ENCODE measurements at regions not wholly inside any gene's neighbourhood (a gene's known extent, or its start where the extent isn't known, plus 50 kb on each side); places are given as distances from the start of the nearest gene placed in this dataset.

DNA sequence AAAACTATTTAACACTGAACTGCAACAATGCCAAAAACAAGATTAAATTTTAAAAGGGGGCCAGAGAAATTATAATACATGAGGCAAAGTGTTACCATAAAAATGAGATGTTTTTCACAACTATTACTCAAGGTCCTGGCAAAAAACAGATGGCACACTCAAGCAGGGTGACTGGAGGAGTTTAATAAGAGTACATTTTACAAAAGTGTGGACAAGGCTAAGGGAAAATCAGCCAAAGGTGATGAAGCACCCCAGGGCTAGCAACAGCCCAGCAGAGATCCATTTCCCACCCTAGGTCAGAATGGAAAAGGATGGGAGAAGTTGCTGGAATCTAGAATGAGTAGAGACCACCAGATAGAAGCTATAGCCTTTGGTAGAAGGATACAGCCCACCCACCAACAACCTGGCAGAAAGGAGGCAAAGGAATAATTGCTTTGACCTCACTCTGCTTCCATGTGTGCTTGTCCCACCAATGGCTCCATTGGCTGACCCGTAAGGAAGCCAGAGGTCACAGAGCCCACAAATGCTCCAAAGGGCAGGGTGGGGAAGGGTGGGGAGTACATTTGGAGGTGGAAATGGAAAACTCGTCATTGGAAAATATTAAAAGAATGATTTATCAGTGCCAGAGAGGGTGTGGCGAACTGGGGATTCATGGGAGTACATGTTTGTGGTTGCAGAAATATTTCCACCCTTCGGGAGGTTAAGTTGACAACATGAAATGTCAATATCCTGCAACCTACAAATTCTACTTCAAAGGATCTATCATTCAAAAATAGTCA, 161.0 kb upstream of the UBE2E2 start:
- TF ChIP-seq EP300 (IDR thresholded peaks at IDR 0.05) (no peak), POLR2A (IDR thresholded peaks at IDR 0.05) (no peak), POLR2AphosphoS5 (IDR thresholded peaks at IDR 0.05) (no peak)
- TF ChIP-seq, protein P1, sequence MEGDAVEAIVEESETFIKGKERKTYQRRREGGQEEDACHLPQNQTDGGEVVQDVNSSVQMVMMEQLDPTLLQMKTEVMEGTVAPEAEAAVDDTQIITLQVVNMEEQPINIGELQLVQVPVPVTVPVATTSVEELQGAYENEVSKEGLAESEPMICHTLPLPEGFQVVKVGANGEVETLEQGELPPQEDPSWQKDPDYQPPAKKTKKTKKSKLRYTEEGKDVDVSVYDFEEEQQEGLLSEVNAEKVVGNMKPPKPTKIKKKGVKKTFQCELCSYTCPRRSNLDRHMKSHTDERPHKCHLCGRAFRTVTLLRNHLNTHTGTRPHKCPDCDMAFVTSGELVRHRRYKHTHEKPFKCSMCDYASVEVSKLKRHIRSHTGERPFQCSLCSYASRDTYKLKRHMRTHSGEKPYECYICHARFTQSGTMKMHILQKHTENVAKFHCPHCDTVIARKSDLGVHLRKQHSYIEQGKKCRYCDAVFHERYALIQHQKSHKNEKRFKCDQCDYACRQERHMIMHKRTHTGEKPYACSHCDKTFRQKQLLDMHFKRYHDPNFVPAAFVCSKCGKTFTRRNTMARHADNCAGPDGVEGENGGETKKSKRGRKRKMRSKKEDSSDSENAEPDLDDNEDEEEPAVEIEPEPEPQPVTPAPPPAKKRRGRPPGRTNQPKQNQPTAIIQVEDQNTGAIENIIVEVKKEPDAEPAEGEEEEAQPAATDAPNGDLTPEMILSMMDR (IDR thresholded peaks at IDR 0.05), result no peak
- H3K36me3 ChIP-seq, result no peaks in the 10 kb centered on the region
- intact Hi-C loops (cut with DNase I; ENCODE audit: low total_unique reads), result no loop called here
- H3K9me3 ChIP-seq, result peaks cover 0 to 16% (median 0%) of the 10 kb centered on the region in 4 donors
- no peak for DNase-seq
- H3K4me3 ChIP-seq, result no peak overlapping the region
- no peak overlapping the region for H3K27ac ChIP-seq
- WGBS, 5 donors, result 38 to 57% (median 52%) methylated on average over 4 of the region's 4 CpGs
- H3K4me1 ChIP-seq, result no peaks in the 10 kb centered on the region
- H3K27me3 ChIP-seq, result no peaks in the 10 kb centered on the region

DNA sequence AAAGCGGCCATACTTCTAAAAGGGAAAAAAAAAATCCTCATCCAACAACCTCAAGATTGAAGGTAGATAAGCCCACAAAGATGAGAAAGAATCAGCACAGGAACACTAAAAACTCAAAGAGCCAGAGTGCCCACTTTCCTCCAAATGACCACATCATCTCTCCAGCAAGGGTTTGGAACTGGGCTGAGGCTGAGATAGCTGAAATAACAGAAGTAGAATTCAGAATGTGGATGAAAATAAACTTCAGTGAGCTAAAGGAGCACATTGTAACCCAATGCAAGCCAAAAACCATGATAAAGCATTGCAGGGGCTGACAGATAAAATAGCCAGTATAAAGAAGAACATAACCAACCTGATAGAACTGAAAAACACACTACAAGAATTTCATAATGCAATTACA, 158.7 kb upstream of the UBE2E2 start:
- Histone ChIP-seq H3K4me3 (no peak overlapping the region), H3K27me3 (no peaks in the 10 kb centered on the region), H3K9me3 (peaks cover 0 to 19% (median 6%) of the 10 kb centered on the region in 4 donors), H3K4me1 (no peaks in the 10 kb centered on the region), H3K27ac (no peak overlapping the region), H3K36me3 (no peaks in the 10 kb centered on the region)
- 92 to 100% (median 95%) methylated on average over 1 of the region's 1 CpG for WGBS, 5 donors
- intact Hi-C loops (cut with DNase I; ENCODE audit: low total_unique reads), result no loop called here
- no peak for DNase-seq
- TF ChIP-seq EP300 (IDR thresholded peaks at IDR 0.05), result no peak
- TF ChIP-seq POLR2A (IDR thresholded peaks at IDR 0.05), result no peak

- WGBS, 5 donors, result 86 to 90% (median 89%) methylated on average over 4 of the region's 4 CpGs
- H3K4me1 ChIP-seq, result no peaks in the 10 kb centered on the region
- TF ChIP-seq POLR2AphosphoS5 (IDR thresholded peaks at IDR 0.05) (no peak), EP300 (IDR thresholded peaks at IDR 0.05) (no peak), POLR2A (IDR thresholded peaks at IDR 0.05) (no peak)
- TF ChIP-seq, protein P1 (IDR thresholded peaks at IDR 0.05), result no peak
- peaks cover 0 to 19% (median 6%) of the 10 kb centered on the region in 4 donors for H3K9me3 ChIP-seq
- no peak overlapping the region for H3K4me3 ChIP-seq
- no peak overlapping the region for H3K27ac ChIP-seq
- intact Hi-C loops (cut with DNase I; ENCODE audit: low total_unique reads), result no loop called here
- no peaks in the 10 kb centered on the region for H3K27me3 ChIP-seq
- DNase-seq, result no peak
- H3K36me3 ChIP-seq, result no peaks in the 10 kb centered on the region
Observed at GRCh38 chr3:23046536-23046935, 156.6 kb upstream of the UBE2E2 start.

- H3K4me3 ChIP-seq, result no peak overlapping the region
- TF ChIP-seq EP300 (IDR thresholded peaks at IDR 0.05), result no peak
- no peak for TF ChIP-seq POLR2A (IDR thresholded peaks at IDR 0.05)
- TF ChIP-seq, protein P1 (IDR thresholded peaks at IDR 0.05), result no peak
- no peak for TF ChIP-seq POLR2AphosphoS5 (IDR thresholded peaks at IDR 0.05)
- 70 to 81% (median 76%) methylated on average over 4 of the region's 4 CpGs for WGBS, 5 donors
- no peaks in the 10 kb centered on the region for H3K36me3 ChIP-seq
- H3K9me3 ChIP-seq, result peaks cover 0 to 11% (median 5%) of the 10 kb centered on the region in 4 donors
- intact Hi-C loops (cut with DNase I; ENCODE audit: low total_unique reads), result no loop called here
- no peak overlapping the region for H3K27ac ChIP-seq
- H3K27me3 ChIP-seq, result no peaks in the 10 kb centered on the region
- no peak for DNase-seq
- no peaks in the 10 kb centered on the region for H3K4me1 ChIP-seq
Observed at GRCh38 chr3:23051240-23052140, 151.6 kb upstream of the UBE2E2 start.

All from stomach (tissue), 8 donors.